ENCODE measurements at regions not wholly inside any gene's neighbourhood (a gene's known extent, or its start where the extent isn't known, plus 50 kb on each side); places are given as distances from the start of the nearest gene placed in this dataset.

DNA sequence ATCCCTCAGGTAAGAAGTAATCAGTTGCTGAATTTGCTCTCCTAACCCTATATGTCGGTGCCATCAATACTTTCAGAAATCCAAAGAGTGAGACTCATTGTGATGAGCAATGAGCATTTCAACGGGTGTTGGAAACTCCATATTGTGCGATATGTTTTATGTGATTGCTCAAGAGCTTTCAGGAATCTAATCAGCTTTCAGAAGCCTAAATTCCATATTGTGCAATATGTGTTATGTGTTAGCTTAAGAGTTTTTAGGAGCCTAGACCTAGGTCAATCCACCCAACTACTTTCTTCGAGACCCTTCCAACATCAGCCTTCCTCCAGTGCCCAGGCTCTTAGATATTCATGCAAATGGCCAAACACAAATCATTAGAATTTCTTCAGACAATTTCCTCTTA is 277.3 kb downstream of the DSC3 start:
- TF ChIP-seq, protein P1, sequence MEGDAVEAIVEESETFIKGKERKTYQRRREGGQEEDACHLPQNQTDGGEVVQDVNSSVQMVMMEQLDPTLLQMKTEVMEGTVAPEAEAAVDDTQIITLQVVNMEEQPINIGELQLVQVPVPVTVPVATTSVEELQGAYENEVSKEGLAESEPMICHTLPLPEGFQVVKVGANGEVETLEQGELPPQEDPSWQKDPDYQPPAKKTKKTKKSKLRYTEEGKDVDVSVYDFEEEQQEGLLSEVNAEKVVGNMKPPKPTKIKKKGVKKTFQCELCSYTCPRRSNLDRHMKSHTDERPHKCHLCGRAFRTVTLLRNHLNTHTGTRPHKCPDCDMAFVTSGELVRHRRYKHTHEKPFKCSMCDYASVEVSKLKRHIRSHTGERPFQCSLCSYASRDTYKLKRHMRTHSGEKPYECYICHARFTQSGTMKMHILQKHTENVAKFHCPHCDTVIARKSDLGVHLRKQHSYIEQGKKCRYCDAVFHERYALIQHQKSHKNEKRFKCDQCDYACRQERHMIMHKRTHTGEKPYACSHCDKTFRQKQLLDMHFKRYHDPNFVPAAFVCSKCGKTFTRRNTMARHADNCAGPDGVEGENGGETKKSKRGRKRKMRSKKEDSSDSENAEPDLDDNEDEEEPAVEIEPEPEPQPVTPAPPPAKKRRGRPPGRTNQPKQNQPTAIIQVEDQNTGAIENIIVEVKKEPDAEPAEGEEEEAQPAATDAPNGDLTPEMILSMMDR (IDR thresholded peaks at IDR 0.05): no peak
- TF ChIP-seq POLR2A (IDR thresholded peaks at IDR 0.05): no peak
